IgD-negative memory B cell (primary cell): ENCODE measurements at regions not wholly inside any gene's neighbourhood (a gene's known extent, or its start where the extent isn't known, plus 50 kb on each side); places are given as distances from the start of the nearest gene placed in this dataset.

Experiments
- H3K27ac Mint-ChIP-seq, 3 donors: one replicate each; pipeline ENCODE4 v1.8.0; 2020 to 2022; ENCODE audit warnings: mild to moderate bottlenecking in 3 of 3, mixed read lengths in 3 of 3, moderate library complexity in 1 of 3
- H3K27me3 Mint-ChIP-seq: one replicate; pipeline ENCODE4 v1.8.0; 2021; ENCODE audit warnings: mixed read lengths
- H3K36me3 Mint-ChIP-seq: one replicate; pipeline ENCODE4 v1.8.0; 2020; ENCODE audit warnings: mild to moderate bottlenecking, mixed read lengths
- H3K4me1 Mint-ChIP-seq, 3 donors: one replicate each; pipeline ENCODE4 v1.8.0; 2020 to 2022; ENCODE audit warnings: mixed read lengths in 3 of 3, mild to moderate bottlenecking in 1 of 3
- H3K4me3 Mint-ChIP-seq, 4 donors: one replicate each; pipeline ENCODE4 v1.8.0; 2020 to 2022; ENCODE audit warnings: mild to moderate bottlenecking in 4 of 4, mixed read lengths in 4 of 4, moderate library complexity in 3 of 4
- H3K9me3 Mint-ChIP-seq, 3 donors: one replicate each; pipeline ENCODE4 v1.8.0; 2020 to 2021; ENCODE audit warnings: mixed read lengths in 3 of 3, mild to moderate bottlenecking in 1 of 3

DNA sequence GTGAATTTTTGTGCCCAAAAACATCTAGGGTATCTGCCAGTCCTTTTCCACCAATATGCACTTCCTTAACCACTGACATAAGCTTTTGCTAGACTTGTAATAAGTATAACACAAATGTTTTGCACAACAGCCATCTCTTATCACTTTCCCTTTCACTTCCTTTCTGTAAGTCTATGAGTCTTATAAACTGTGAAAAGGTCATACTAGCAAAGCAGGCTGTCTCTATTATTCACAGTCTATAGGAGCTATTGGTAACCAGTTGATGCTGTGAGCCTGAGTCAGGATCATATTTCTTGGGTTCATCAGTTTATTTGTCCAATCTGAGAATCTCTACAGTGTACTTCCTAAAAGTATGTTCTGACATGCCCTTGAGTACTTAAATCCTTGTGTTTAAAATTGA lies 172.6 kb downstream of the CHRM3 start:
- peaks cover 0 to 11% (median 3%) of the 10 kb centered on the region in 3 donors for H3K9me3 Mint-ChIP-seq
- H3K36me3 Mint-ChIP-seq, result no peaks in the 10 kb centered on the region
- no peaks in the 10 kb centered on the region for H3K4me1 Mint-ChIP-seq
- H3K27ac Mint-ChIP-seq, result no peak overlapping the region
- H3K27me3 Mint-ChIP-seq, result no peaks in the 10 kb centered on the region
- no peak overlapping the region for H3K4me3 Mint-ChIP-seq

DNA sequence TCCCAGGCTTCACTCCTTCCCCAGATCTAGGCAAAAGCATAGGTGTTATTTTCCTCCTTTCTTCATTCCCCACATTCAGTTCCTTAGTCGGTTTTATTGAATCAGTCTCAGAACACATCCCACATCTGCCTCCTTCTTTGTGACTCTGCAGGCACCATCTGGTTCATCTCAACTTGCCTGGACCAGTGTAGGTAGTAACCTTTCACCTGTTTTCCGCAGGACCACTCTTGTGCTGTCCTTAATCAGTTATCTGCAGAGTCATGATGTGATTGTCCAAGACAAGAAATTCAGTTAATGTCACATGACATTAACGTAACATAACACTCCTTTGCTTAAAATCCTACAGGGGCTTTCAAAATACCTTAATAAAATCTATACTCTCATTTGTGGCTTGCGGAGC lies 174.6 kb downstream of the CHRM3 start:
- no peaks in the 10 kb centered on the region for H3K27me3 Mint-ChIP-seq
- no peak overlapping the region for H3K4me3 Mint-ChIP-seq
- H3K27ac Mint-ChIP-seq, result no peak overlapping the region
- H3K4me1 Mint-ChIP-seq, result no peaks in the 10 kb centered on the region
- H3K36me3 Mint-ChIP-seq, result no peaks in the 10 kb centered on the region
- peaks cover 0 to 11% (median 3%) of the 10 kb centered on the region in 3 donors for H3K9me3 Mint-ChIP-seq

DNA sequence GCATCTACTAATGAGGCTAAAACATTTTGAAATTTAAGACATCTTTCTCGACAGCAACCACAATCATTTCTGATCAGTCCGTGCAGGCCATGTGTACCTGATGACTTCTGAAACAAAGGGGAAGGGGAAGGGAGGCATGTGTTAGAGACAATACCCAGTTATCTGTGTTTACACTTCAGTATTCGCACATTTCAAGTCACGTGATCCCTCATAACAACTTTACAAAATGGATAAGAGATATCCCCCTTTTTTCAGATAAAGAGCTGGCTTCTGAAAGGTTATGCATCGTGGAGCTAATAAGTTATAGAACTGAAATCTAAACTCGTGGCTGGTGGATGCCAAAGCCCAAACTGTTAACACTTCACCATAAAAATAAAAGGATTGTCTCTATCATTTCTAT lies 175.7 kb downstream of the CHRM3 start:
- Mint-ChIP-seq H3K4me1 (no peaks in the 10 kb centered on the region), H3K9me3 (peaks cover 0 to 11% (median 3%) of the 10 kb centered on the region in 3 donors), H3K27ac (no peak overlapping the region), H3K36me3 (no peaks in the 10 kb centered on the region), H3K27me3 (no peaks in the 10 kb centered on the region), H3K4me3 (no peak overlapping the region)

DNA sequence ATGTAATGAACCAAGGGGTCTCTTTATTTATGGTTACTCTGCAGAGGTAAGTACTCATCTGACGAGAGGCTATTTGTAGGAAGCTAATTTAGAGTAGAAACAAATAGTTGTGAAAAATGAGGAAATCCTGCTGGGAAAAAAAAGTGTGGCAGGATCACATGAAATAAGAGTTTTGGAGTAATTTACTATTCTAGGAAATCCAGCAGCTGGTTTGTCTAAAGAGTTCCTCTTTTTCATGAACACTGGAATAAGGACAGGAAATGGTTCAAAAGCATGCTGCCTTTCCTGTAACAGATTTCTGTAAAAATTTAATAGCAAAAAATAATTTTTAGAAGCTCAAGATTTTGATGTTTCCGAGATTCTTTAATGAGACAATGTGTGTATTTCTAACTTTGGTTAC lies 177.3 kb downstream of the CHRM3 start:
- Mint-ChIP-seq H3K27me3 (no peaks in the 10 kb centered on the region), H3K9me3 (peaks cover 0 to 11% (median 3%) of the 10 kb centered on the region in 3 donors), H3K36me3 (no peaks in the 10 kb centered on the region), H3K4me3 (no peak overlapping the region), H3K4me1 (no peaks in the 10 kb centered on the region), H3K27ac (no peak overlapping the region)

DNA sequence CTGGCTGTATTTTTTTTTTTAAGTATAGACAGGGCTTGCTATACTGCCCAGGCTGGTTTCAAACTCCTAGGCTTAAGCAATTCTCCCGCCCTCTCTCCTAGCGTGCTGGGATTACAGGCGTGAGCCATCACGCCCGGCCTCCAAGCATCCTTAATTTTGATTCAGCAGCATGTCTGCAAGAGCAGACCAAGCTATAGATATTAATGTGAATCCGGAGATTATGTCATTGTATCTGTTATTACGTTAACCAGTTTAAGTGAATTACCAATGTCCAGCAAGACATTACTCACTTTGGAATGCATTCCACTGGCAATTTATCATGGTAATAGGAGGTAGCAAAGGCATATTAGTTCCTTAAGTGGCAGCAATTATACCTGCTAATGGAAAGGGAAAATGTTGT lies 179.7 kb downstream of the CHRM3 start:
- Mint-ChIP-seq H3K9me3 (peaks cover 0 to 9% (median 2%) of the 10 kb centered on the region in 3 donors), H3K4me3 (no peak overlapping the region), H3K27ac (no peak overlapping the region), H3K4me1 (no peaks in the 10 kb centered on the region), H3K36me3 (no peaks in the 10 kb centered on the region), H3K27me3 (no peaks in the 10 kb centered on the region)

DNA sequence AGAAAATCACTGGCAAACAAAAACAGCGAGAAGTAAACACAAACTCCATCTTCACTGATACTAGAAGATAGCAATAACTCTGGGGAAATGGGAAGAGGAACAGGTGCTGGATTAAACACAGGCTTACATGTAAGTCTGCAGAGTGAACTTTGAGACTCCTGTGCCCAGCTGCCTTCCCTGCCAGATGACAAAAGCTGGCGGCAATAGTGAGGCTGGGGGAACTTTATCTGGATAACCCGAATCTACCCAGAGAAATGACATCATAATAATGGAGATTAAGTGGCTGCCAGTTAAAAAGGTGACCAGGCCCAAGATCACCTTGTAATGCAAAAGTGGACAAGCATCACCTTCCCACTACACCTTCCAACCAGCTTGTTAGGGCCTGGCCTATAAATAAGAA lies 184.5 kb downstream of the CHRM3 start:
- Mint-ChIP-seq H3K4me3 (no peak overlapping the region), H3K27ac (no peak overlapping the region), H3K4me1 (no peaks in the 10 kb centered on the region), H3K36me3 (no peaks in the 10 kb centered on the region), H3K9me3 (peaks cover 0 to 3% (median 3%) of the 10 kb centered on the region in 3 donors), H3K27me3 (no peaks in the 10 kb centered on the region)

DNA sequence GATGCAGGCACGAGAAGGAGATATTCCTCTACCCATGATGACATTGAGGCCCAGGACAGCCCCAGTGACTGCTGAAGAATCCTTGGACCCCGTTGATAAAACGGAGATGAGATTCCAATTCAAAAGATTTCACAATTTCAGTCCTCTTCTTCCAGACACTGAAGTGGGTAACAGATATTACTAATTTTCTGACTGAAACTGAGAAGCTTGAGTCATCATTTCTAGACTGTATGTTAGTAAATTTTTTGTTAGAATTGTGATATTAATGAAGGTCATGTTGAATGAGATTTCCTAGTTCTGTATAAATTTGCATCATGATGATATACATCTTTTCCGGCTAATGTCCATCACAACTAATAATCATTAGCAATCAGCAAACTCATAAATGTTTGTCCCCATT lies 185.8 kb downstream of the CHRM3 start:
- H3K4me1 Mint-ChIP-seq, result no peaks in the 10 kb centered on the region
- no peaks in the 10 kb centered on the region for H3K36me3 Mint-ChIP-seq
- H3K27me3 Mint-ChIP-seq, result no peaks in the 10 kb centered on the region
- peaks cover 0 to 3% (median 3%) of the 10 kb centered on the region in 3 donors for H3K9me3 Mint-ChIP-seq
- H3K4me3 Mint-ChIP-seq, result no peak overlapping the region
- no peak overlapping the region for H3K27ac Mint-ChIP-seq

DNA sequence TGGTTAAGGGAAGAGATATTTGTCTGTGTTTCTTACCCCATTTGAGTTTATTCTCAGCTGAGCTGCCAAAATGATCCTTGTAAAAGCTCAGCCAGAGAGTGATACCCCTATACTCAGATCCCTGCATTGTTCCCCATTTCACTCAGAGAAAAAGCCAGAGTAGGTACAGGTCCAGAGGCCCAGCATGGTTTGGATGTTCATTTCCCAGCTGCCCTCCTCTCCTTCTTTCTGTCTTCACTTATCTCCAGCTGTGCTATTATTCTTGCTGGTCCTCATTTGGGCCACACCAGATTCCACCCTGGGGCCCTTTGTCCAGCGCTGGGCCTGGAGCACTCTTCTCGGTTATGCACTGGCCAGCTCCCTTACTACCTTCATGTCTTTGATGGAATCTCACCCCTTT lies 187.7 kb downstream of the CHRM3 start:
- no peaks in the 10 kb centered on the region for H3K36me3 Mint-ChIP-seq
- no peaks in the 10 kb centered on the region for H3K27me3 Mint-ChIP-seq
- H3K27ac Mint-ChIP-seq, result no peak overlapping the region
- no peak overlapping the region for H3K4me3 Mint-ChIP-seq
- H3K4me1 Mint-ChIP-seq, result no peaks in the 10 kb centered on the region
- peaks cover 0 to 3% (median 3%) of the 10 kb centered on the region in 3 donors for H3K9me3 Mint-ChIP-seq

DNA sequence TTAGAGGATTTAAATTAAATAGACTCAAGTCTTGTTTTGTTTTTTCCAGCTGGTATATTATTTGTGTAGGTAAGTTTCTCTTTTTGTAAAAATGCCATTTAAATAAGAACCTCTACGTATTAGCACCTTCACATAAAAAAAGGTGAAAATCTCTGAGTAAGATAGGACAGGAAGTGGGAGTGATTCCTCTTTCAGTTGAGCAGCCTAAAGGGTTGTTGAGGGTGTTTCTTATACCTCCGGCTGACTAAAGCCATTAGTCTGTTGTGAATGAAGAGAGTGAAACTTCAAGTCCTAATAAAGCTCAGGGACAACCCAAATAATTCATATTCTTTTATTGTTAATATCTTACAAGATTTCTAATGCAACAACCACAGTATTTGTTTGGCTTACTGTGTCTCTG lies 188.7 kb downstream of the CHRM3 start:
- Mint-ChIP-seq H3K27me3 (no peaks in the 10 kb centered on the region), H3K36me3 (no peaks in the 10 kb centered on the region), H3K4me1 (no peaks in the 10 kb centered on the region), H3K9me3 (peaks cover 0 to 3% (median 3%) of the 10 kb centered on the region in 3 donors), H3K27ac (no peak overlapping the region), H3K4me3 (no peak overlapping the region)

DNA sequence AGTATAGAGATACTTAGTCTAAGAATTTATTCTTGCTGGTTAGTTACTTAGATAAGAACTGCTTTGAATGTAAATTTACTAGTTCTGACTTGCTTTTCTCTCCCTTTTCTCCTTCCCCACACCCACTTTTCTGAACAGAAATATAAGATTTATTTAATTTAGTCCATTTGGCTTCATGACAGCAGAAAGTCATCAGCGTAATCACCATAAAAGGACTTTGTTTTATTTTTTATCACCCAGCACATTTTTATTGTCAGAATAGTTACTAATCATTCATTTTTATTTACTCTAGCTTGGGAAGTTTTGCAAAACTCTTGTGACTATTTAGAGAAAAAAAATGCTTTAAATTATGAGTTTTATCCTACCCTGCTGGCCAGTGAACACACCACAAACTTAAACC lies 197.2 kb downstream of the CHRM3 start:
- Mint-ChIP-seq H3K4me3 (no peak overlapping the region), H3K27me3 (no peaks in the 10 kb centered on the region), H3K4me1 (no peaks in the 10 kb centered on the region), H3K36me3 (no peaks in the 10 kb centered on the region), H3K27ac (no peak overlapping the region), H3K9me3 (peaks cover 0 to 3% (median 1%) of the 10 kb centered on the region in 3 donors)

DNA sequence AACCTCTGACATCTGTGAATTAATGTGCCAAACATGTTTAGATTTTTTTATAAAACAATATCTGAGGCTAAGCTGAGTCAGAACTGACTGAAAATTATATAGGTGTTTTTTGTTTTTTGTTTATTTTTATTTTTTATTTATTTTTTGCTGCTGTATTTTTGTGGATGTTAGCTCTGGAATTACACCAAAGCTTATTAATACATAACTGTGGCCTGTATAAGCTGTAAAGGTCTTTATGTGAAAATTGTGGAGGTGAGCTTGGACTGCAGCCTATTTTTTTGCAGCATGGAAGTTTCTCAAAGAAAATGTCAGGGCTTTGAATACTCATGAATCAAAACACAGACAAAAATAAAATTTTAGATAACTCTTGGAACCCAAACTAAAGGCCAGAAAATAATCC lies 199.8 kb downstream of the CHRM3 start:
- H3K9me3 Mint-ChIP-seq, result peaks cover 0 to 3% (median 1%) of the 10 kb centered on the region in 3 donors
- H3K27me3 Mint-ChIP-seq, result no peaks in the 10 kb centered on the region
- H3K27ac Mint-ChIP-seq, result no peak overlapping the region
- H3K4me3 Mint-ChIP-seq, result no peak overlapping the region
- no peaks in the 10 kb centered on the region for H3K36me3 Mint-ChIP-seq
- H3K4me1 Mint-ChIP-seq, result no peaks in the 10 kb centered on the region

DNA sequence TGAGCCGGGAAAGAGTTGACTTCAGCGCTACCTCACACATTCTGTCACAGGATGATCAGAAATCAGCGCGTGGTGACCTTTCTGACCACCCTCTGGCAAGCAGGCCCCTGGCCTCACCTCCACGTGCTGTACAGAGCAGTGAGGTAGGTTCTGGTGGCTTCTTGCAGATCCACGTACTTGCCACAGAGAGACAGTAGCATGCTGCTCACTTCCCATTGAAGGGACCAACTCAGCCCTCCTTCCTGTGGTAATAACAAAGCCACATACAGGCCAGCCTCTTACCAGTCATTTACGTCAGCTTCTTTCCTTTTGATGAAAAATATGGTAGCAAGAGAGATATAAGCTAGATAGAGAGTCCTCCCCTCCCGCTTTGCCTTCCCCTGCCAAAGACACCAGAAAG lies 200.7 kb downstream of the CHRM3 start:
- no peaks in the 10 kb centered on the region for H3K36me3 Mint-ChIP-seq
- peaks cover 0 to 3% (median 1%) of the 10 kb centered on the region in 3 donors for H3K9me3 Mint-ChIP-seq
- H3K27ac Mint-ChIP-seq, result no peak overlapping the region
- no peaks in the 10 kb centered on the region for H3K27me3 Mint-ChIP-seq
- H3K4me1 Mint-ChIP-seq, result no peaks in the 10 kb centered on the region
- peak overlapping the region in 1 of 4 donors; percentile 3 for H3K4me3 Mint-ChIP-seq

DNA sequence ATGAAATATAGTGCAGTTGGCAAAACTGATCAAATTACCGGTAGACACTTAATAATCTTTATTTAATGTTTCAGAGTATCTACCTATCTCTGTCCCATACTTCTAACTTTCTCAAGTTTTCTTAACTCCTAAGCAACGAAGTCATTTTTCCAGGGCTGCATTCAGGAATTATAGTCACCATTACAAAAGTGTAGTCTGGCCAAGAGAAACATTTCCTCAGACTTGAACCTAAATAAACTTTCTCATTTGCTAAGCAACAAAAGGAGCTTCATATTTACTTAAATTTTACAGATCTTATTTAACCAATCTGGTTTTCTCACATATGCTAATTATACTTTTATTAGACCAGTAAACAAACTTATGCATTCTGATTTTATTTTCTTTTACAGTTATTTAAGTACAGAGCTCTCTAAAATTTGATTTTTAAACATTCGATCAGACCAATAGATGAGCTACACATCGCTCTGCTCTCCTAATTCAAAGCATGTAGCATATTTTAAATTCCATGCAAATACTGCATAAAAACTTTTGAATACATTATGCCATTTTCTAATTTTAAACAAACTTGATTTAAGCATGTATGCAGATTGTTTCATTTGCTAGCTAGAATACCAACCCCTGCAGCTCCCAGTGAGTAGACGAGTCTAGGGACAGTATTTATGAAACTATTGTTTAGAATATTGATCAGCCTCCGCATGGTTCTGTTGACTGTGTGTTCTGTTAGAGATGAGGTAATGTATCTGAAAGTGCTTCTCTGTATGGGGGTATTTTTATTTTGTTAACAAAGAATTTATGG lies 201.4 kb downstream of the CHRM3 start:
- H3K4me3 Mint-ChIP-seq, result no peak overlapping the region
- H3K4me1 Mint-ChIP-seq, result no peaks in the 10 kb centered on the region
- H3K9me3 Mint-ChIP-seq, result peaks cover 0 to 3% (median 1%) of the 10 kb centered on the region in 3 donors
- H3K27ac Mint-ChIP-seq, result no peak overlapping the region
- H3K27me3 Mint-ChIP-seq, result no peaks in the 10 kb centered on the region
- H3K36me3 Mint-ChIP-seq, result no peaks in the 10 kb centered on the region

DNA sequence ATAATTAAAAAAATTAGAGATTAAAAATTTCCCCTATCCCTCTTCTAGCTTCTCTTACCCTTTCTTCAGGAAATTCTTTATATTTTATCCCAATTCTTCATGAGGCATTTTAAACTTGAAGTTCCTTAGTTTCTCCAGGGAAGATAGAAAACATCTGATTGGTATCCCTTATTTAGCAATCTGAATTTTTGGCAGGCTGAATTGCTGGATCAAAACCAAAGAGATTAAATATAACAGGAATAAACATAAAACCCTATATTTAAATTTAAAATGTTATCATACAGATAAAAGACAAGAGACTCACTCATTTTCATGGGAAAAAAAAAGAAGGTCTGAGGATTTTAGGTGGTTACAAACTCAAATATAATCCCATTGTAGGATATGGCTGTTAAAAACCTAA lies 204.2 kb downstream of the CHRM3 start:
- Mint-ChIP-seq H3K9me3 (no peaks in the 10 kb centered on the region), H3K36me3 (no peaks in the 10 kb centered on the region), H3K4me1 (no peaks in the 10 kb centered on the region), H3K27ac (no peak overlapping the region), H3K4me3 (no peak overlapping the region), H3K27me3 (no peaks in the 10 kb centered on the region)

DNA sequence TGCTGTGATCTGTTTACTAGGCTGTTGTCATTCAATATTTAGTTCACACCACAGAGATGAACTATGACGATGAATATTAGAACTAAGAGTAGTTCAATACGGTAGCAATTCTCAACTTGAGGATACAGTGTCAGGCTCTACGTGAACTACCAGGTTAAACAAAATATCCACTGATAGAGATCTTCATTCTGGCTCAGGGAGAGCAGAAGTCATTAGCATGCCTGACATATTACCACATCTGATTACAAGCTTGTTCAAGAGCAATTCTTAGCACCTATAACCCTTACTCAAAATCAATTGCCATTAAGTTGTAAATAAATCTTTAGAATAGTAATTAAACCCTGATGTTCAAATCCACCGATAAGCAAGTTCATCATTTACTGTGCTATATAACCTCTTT lies 207.2 kb downstream of the CHRM3 start:
- no peaks in the 10 kb centered on the region for H3K27me3 Mint-ChIP-seq
- H3K36me3 Mint-ChIP-seq, result no peaks in the 10 kb centered on the region
- no peak overlapping the region for H3K4me3 Mint-ChIP-seq
- no peak overlapping the region for H3K27ac Mint-ChIP-seq
- H3K9me3 Mint-ChIP-seq, result no peaks in the 10 kb centered on the region
- no peaks in the 10 kb centered on the region for H3K4me1 Mint-ChIP-seq

DNA sequence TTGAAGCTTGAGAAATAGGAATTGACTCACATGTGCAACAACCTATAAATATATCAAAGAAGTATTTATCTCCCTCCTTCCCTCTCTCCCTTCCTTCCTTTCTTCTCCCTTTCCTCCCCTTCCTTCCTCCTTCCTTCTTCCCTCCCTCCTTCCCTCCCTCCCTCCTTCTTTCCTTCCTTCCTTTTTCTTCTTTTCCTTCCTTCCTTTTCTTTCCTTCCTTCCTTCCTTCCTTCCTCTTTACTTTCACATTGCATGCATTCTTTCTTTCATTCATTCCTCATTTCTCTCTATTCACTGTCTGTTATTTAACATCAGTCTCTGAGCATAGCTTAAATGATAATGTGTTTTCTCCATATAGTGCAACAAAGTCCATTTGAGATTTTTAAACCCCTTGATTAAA lies 214.2 kb downstream of the CHRM3 start:
- H3K9me3 Mint-ChIP-seq, result peaks cover 0 to 6% (median 2%) of the 10 kb centered on the region in 3 donors
- no peaks in the 10 kb centered on the region for H3K27me3 Mint-ChIP-seq
- H3K27ac Mint-ChIP-seq, result no peak overlapping the region
- no peak overlapping the region for H3K4me3 Mint-ChIP-seq
- H3K4me1 Mint-ChIP-seq, result no peaks in the 10 kb centered on the region
- no peaks in the 10 kb centered on the region for H3K36me3 Mint-ChIP-seq
